GM23338 (cell line): ENCODE measurements at regions not wholly inside any gene's neighbourhood (a gene's known extent, or its start where the extent isn't known, plus 50 kb on each side); places are given as distances from the start of the nearest gene placed in this dataset.
"Not testable (repeated sequence)": the region's sequence is repeated elsewhere in the genome, so short reads cannot be mapped to it uniquely, and the experiment has no call there.

Experiments
- ATAC-seq: fragments of 200-7000 bp; cut with Tn5 transposase; 3 replicates; pipeline ENCODE4 v1.9.1; 2020
- DNase-seq: peaks from one replicate; pipeline ENCODE4 v3.0.0-alpha.2; 2015; ENCODE audit warnings: low spot score
- H2AFZ ChIP-seq: fragments of 200-600 bp; sonication (generic); 2 replicates; pipeline ENCODE4 v1.8.0; 2016; ENCODE audit warnings: antibody characterized with exemption, mild to moderate bottlenecking, moderate library complexity
- H3F3A ChIP-seq: fragments of 200-600 bp; sonication (generic); replicated peaks from 2 replicates; pipeline ENCODE4 v1.8.0; 2017; ENCODE audit warnings: antibody characterized with exemption, mixed run types, low read depth
- H3K27ac ChIP-seq: fragments of 200-600 bp; sonication (generic); 2 replicates; pipeline ENCODE4 v1.6.1; 2016; ENCODE audit warnings: low read depth
- H3K27me3 ChIP-seq: fragments of 200-600 bp; sonication (generic); 2 replicates; pipeline ENCODE4 v1.8.0; 2016; ENCODE audit warnings: mild to moderate bottlenecking, mixed run types, moderate library complexity; ENCODE audit not compliant: insufficient read depth
- H3K36me3 ChIP-seq: fragments of 200-600 bp; sonication (generic); 2 replicates; pipeline ENCODE4 v1.8.0; 2016; ENCODE audit warnings: mild to moderate bottlenecking; ENCODE audit not compliant: insufficient read depth
- H3K4me1 ChIP-seq: fragments of 200-600 bp; sonication (generic); 2 replicates; pipeline ENCODE4 v1.8.0; 2016; ENCODE audit warnings: mild to moderate bottlenecking, moderate library complexity; ENCODE audit not compliant: insufficient read depth
- H3K4me2 ChIP-seq: fragments of 200-600 bp; sonication (generic); 2 replicates; pipeline ENCODE4 v1.7.1; 2017; ENCODE audit warnings: mixed run types
- H3K4me3 ChIP-seq: fragments of 200-600 bp; sonication (generic); 2 replicates; pipeline ENCODE4 v1.6.1; 2016; ENCODE audit warnings: mixed run types
- H3K79me2 ChIP-seq: fragments of 200-600 bp; sonication (generic); replicated peaks from 2 replicates; pipeline ENCODE4 v1.8.0; 2017; ENCODE audit warnings: mild to moderate bottlenecking; ENCODE audit not compliant: insufficient read depth
- H3K9me2 ChIP-seq: fragments of 200-600 bp; sonication (generic); 2 replicates; pipeline ENCODE4 v1.8.0; 2017; ENCODE audit not compliant: insufficient read depth
- H4K20me1 ChIP-seq: fragments of 200-600 bp; sonication (generic); replicated peaks from 2 replicates; pipeline ENCODE4 v1.8.0; 2017; ENCODE audit warnings: mild to moderate bottlenecking; ENCODE audit not compliant: insufficient read depth
- H3K27ac Mint-ChIP-seq: 2 replicates; pipeline ENCODE4 v1.8.0; 2020; ENCODE audit warnings: inconsistent platforms, mild to moderate bottlenecking, moderate library complexity, mixed read lengths
- H3K27me3 Mint-ChIP-seq: 3 replicates; pipeline ENCODE4 v1.8.0; 2022; ENCODE audit warnings: low read depth, mild to moderate bottlenecking, moderate library complexity, mixed read lengths, inconsistent platforms; ENCODE audit not compliant: insufficient read depth, poor library complexity
- H3K36me3 Mint-ChIP-seq: 3 replicates; pipeline ENCODE4 v1.8.0; 2021; ENCODE audit warnings: low read depth, mild to moderate bottlenecking, inconsistent platforms, moderate library complexity, mixed read lengths
- H3K4me1 Mint-ChIP-seq: 3 replicates; pipeline ENCODE4 v1.8.0; 2020; ENCODE audit warnings: mild to moderate bottlenecking, inconsistent platforms, mixed read lengths
- H3K4me3 Mint-ChIP-seq: 3 replicates; pipeline ENCODE4 v1.8.0; 2021; ENCODE audit warnings: moderate library complexity, mild to moderate bottlenecking, inconsistent platforms, mixed read lengths
- H3K9me3 Mint-ChIP-seq: 3 replicates; pipeline ENCODE4 v1.8.0; 2020; ENCODE audit warnings: moderate library complexity, mild to moderate bottlenecking, inconsistent platforms, mixed read lengths
- CREB1 ChIP-seq: fragments of 250-450 bp; sonication (Bioruptor Pico); IDR thresholded peaks from 2 replicates; pipeline ENCODE4 v1.5.0; 2020; ENCODE audit warnings: low read depth, mild to moderate bottlenecking, moderate library complexity
- CTCF ChIP-seq, 2 experiments: fragments of 200-600 bp in 1 of 2; sonication (generic) in 1 of 2; conservative IDR thresholded peaks; 2 replicates each; pipeline versions ENCODE4 v1.5.1 to v1.6.1; 2016 to 2017; ENCODE audit warnings: antibody characterized with exemption in 2 of 2, low read depth in 2 of 2, mild to moderate bottlenecking in 2 of 2, moderate library complexity in 1 of 2
- EZH2phosphoT487 ChIP-seq: fragments of 200-600 bp; sonication (generic); IDR thresholded peaks from one replicate; pipeline ENCODE4 v1.8.1; 2018; ENCODE audit warnings: antibody characterized with exemption; ENCODE audit not compliant: unreplicated experiment
- JUNB ChIP-seq: IDR thresholded peaks from one replicate; pipeline ENCODE4 v1.6.1; 2016; ENCODE audit warnings: antibody characterized with exemption; ENCODE audit not compliant: unreplicated experiment
- POLR2AphosphoS5 ChIP-seq: IDR thresholded peaks from 2 replicates; pipeline ENCODE4 v1.6.1; 2016; ENCODE audit warnings: antibody characterized with exemption, low read depth
- REST ChIP-seq: IDR thresholded peaks from one replicate; pipeline ENCODE4 v1.6.1; 2018; ENCODE audit warnings: antibody characterized with exemption; ENCODE audit not compliant: unreplicated experiment
- STAT1 ChIP-seq: IDR thresholded peaks from one replicate; pipeline ENCODE4 v1.6.1; 2016; ENCODE audit warnings: antibody characterized with exemption; ENCODE audit not compliant: unreplicated experiment
- ZNF114 ChIP-seq: fragments of 250-450 bp; sonication (Bioruptor Pico); IDR thresholded peaks from 2 replicates; pipeline ENCODE4 v1.5.0; 2020; ENCODE audit warnings: mild to moderate bottlenecking, moderate library complexity

GRCh38 chr1:114248162-114248561 is 94.5 kb upstream of the SYT6 start:
- DNase-seq (no peak), ATAC-seq (no peak)
- Histone ChIP-seq H3K4me3 (no peak overlapping the region), H2AFZ (peak overlapping the region; percentile 87), H3K36me3 (no peaks in the 10 kb centered on the region), H3K27me3 (no peaks in the 10 kb centered on the region), H3K4me2 (no peak overlapping the region), H3K79me2 (no peaks in the 10 kb centered on the region), H3F3A (no peaks in the 10 kb centered on the region), H3K27ac (no peak overlapping the region), H3K4me1 (no peaks in the 10 kb centered on the region), H3K9me2 (peaks cover 6% of the 10 kb centered on the region; the same call in 1 of the 2 replicates), H4K20me1 (no peaks in the 10 kb centered on the region)
- no peak overlapping the region for H3K27ac Mint-ChIP-seq
- no peak for TF ChIP-seq EZH2phosphoT487
- peaks cover 3% of the 10 kb centered on the region; the same call in 2 of the 3 replicates for H3K4me1 Mint-ChIP-seq
- peaks cover 23% of the 10 kb centered on the region for H3K9me3 Mint-ChIP-seq
- H3K36me3 Mint-ChIP-seq = peaks cover 13% of the 10 kb centered on the region; the same call in 2 of the 3 replicates
- H3K4me3 Mint-ChIP-seq = no peak overlapping the region
- H3K27me3 Mint-ChIP-seq = peaks cover 5% of the 10 kb centered on the region

GRCh38 chr1:114242531-114243210 is 89.0 kb upstream of the SYT6 start:
- H3K36me3 ChIP-seq, H4K20me1 ChIP-seq, ATAC-seq, H3K27me3 Mint-ChIP-seq, H2AFZ ChIP-seq, DNase-seq, H3K4me1 ChIP-seq, H3K27ac Mint-ChIP-seq, H3K27ac ChIP-seq, H3K4me3 Mint-ChIP-seq, H3K9me2 ChIP-seq, H3F3A ChIP-seq, H3K27me3 ChIP-seq, H3K4me2 ChIP-seq, H3K4me1 Mint-ChIP-seq, H3K79me2 ChIP-seq, H3K4me3 ChIP-seq: not testable (repeated sequence)
- Mint-ChIP-seq H3K36me3 (peaks cover 31% of the 10 kb centered on the region), H3K9me3 (peaks cover 57% of the 10 kb centered on the region)

- 0 out of 2 replicates have a peak overlapping the region, but pooled peaks have one; percentile 59 for H2AFZ ChIP-seq
- H3K36me3 Mint-ChIP-seq = peaks cover 17% of the 10 kb centered on the region
- H3K36me3 ChIP-seq = no peaks in the 10 kb centered on the region
Measured at GRCh38 chr1:114238053-114238452, 84.4 kb upstream of the SYT6 start.

More at GRCh38 chr1:114238053-114238452, 84.4 kb upstream of the SYT6 start:
- Mint-ChIP-seq H3K27ac (no peak overlapping the region), H3K27me3 (peaks cover 5% of the 10 kb centered on the region), H3K4me3 (no peak overlapping the region), H3K9me3 (peaks cover 34% of the 10 kb centered on the region), H3K4me1 (peaks cover 9% of the 10 kb centered on the region; the same call in 2 of the 3 replicates)
- DNase-seq = no peak
- H3K4me2 ChIP-seq = no peak overlapping the region
- H3K27me3 ChIP-seq = no peaks in the 10 kb centered on the region
- peaks cover 3% of the 10 kb centered on the region; the same call in 1 of the 2 replicates for H3K9me2 ChIP-seq
- H3F3A ChIP-seq = no peaks in the 10 kb centered on the region
- H3K79me2 ChIP-seq = no peaks in the 10 kb centered on the region
- no peak for TF ChIP-seq CTCF (conservative IDR thresholded peaks at IDR 0.05; ENCODE audit: low read depth in 2 of 2)
- no peak for TF ChIP-seq CREB1 (CRISPR knock-in tag)
- TF ChIP-seq ZNF114 = no peak
- TF ChIP-seq JUNB = no peak
- TF ChIP-seq REST = no peak
- no peak for TF ChIP-seq POLR2AphosphoS5
- no peak for TF ChIP-seq STAT1
- H3K4me3 ChIP-seq = no peak overlapping the region
- no peak for ATAC-seq
- H3K4me1 ChIP-seq = peaks cover 4% of the 10 kb centered on the region; the same call in 1 of the 2 replicates
- no peaks in the 10 kb centered on the region for H4K20me1 ChIP-seq
- H3K27ac ChIP-seq = no peak overlapping the region
